NCI-H146 treated with DMSO at 0.1 percent for 48 hours (cell line): ENCODE measurements at regions not wholly inside any gene's neighbourhood (a gene's known extent, or its start where the extent isn't known, plus 50 kb on each side); places are given as distances from the start of the nearest gene placed in this dataset.

Source experiments
- DNase-seq: peaks from one replicate; lab custom pipeline; 2025; ENCODE audit not compliant: unreplicated experiment; lab: John Stamatoyannopoulos, UW

- DNase-seq: no peak
Observed at GRCh38 chr16:48903039-48903438, 293.1 kb upstream of the N4BP1 start.

GRCh38 chr16:48901712-48902374 lies 291.9 kb upstream of the N4BP1 start:
- DNase-seq: no peak

GRCh38 chr16:48899500-48899899 lies 289.5 kb upstream of the N4BP1 start:
- DNase-seq: no peak

DNA sequence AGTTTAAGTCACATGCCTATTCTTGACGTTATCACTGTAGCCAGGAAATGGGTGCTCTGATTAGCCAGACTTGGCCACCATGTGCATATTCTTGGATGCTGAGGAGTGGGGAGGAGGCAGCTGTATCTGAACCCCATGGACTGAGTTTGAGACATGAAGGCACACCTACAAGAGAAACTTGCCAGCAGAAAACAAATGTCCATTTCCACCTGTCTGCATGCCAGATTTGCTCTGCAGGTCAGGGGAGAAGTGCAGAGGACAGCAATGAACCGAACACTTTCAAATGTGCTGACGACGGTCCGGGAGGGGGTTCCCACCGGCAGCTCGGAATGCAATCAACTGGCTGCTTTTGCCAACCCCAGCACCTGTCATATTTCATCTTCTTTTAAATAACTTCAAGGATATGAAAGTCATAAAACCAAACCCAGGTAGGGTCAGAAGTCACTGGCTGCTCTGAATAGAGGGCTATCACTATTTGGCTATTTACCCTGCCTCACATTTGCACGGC lies 287.8 kb upstream of the N4BP1 start:
- DNase-seq: no peak

- DNase-seq: no peak
Observed at GRCh38 chr16:48895142-48895541, 285.2 kb upstream of the N4BP1 start.

DNA sequence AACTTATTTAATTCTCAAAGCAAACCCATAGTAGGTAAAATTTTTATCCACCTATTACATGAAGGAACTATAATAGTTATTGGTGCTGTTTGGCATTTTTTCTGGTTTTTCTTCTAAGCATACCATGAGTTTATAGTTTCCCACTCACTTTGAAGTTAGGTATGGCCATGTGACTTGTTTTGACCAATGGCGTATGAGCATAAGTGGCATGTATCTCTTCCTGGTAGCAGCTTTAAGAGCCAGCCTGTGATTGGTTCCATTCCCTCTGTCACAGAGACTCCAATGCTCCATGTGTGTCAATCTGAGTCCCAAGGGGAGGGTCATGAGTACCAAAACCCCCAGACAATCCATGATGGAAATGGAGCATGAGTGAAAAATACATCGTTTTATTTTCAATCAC lies 282.9 kb upstream of the N4BP1 start:
- DNase-seq: no peak

DNA sequence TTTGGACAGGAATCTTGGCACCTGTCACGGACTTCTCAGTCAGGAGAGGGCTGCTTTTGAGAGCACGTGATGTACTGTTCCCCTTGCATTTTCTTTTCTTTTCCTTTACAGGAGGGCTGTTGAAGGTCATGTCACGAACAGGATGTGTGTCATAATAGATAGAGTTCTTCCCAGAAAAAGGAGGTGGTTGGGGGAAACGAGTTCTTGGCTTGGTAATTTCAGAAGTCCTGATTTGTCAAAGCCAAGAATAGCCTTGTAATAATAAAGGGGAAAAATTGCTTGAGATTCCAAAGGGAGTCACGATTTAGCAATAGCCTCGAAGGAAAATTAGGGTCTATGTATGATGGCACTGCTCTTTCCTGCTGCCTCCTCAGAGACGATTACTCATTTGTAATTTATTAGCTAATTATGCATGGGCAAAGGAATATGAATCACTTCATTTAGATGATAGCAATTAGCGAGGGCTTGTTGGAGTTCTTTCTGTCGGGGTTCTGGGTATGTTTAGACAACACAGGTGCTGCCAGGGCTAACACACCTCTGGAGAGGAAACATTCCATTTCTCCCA lies 277.7 kb upstream of the N4BP1 start:
- DNase-seq: no peak

DNA sequence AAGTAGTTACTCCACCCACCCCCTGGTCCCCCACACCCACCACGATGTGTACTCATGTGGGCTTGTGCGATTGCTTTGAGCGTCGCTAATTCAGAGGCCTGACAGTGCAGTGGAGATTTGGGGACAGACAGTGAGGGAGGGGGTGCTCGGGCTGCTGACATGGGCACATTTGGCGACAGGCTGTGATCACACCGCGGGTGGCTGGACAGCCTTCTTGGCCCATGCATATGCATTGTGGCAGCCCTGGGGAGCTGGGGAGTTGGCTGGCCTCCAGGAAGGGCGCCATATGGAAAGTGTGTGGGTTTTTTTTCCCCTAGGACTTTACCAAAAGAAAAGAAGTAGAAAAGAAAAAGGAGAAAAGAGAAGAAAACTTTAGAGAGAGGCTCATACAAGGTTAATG lies 275.5 kb upstream of the N4BP1 start:
- DNase-seq: no peak

GRCh38 chr16:48881272-48881671 lies 271.3 kb upstream of the N4BP1 start:
- no peak for DNase-seq

DNA sequence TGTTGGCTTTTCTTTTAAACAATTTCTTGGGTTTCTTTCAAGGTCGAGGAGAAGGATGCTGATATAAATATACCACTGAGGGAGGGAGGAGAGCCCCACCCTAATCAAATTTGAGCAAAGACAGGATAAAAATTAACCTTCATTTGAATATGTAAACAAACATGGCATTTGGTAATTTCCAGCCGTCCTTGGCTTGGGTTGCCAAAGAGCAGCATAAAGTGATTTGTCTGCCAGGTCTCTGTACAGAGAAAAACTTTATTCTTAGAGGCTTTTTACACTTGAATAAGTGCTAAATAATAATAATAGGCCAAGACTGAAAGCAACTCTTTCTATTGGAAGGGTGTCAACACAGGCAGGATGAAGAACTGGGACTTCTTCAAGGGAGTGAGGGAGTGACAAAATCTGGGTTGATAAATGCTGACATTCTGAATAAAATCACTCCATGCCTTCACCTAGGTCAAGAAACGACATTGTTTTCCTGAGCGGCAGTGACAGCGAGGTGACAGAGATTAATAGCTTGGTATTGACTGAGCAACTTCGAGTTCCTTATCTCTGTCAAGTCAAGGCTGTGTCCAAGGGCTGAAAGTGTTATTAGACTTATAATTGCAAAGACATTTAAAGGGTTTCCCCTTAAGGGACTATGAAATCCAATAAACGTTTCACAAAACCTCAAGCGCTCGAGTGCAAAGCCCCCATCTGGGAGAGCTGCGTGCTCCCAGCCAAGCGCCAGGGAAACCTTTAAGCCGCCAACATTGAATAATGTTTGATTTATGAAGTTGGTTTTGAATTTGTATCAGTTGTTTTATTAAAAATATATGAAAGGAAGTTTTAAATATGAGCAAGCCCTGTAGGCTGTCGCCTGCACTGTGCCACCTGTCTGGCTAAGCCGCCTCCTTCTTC lies 269.5 kb upstream of the N4BP1 start:
- DNase-seq: no peak

- no peak for DNase-seq
Observed at GRCh38 chr16:48877946-48878345, 268.0 kb upstream of the N4BP1 start.

- DNase-seq: no peak
Observed at GRCh38 chr16:48870141-48870540, 260.2 kb upstream of the N4BP1 start.

DNA sequence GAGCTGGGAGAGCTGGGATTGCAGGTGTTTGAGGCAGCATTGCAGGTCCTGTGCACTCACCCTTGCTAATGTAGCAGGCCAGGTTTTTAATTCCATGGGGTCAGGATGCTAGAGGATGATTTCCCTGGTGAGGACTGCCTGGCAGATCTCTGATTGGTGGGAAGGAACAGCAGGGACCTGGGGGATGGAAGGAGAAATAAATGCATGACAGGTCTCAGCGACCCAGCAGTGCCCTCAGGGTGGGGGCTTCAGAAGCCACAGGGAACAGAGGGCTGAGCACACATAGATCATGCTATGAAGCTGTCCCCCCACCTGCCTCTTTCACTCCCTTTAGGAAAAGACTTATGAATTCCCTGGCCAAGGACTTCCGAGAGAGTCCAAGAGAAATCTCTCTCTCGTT lies 255.5 kb upstream of the N4BP1 start:
- DNase-seq: no peak

DNA sequence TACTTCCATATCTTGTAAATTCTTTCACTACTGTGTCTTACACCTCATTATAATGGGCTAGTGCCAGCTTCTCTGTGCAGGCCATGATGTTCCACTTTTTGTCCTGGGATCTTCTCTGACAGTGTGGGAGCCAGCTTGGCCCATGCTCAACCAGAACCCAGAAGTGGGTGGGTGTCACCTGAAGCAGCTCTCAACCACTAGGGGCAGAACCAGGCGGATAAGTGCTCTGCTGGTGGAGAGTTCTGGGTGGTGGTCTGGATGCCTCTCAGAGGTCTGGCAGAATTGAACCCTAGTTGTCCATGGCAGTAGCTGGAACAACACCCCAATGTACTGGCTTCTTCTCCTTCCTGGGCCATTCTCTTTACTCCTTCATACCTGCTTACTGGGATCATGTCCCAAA lies 254.1 kb upstream of the N4BP1 start:
- no peak for DNase-seq

DNA sequence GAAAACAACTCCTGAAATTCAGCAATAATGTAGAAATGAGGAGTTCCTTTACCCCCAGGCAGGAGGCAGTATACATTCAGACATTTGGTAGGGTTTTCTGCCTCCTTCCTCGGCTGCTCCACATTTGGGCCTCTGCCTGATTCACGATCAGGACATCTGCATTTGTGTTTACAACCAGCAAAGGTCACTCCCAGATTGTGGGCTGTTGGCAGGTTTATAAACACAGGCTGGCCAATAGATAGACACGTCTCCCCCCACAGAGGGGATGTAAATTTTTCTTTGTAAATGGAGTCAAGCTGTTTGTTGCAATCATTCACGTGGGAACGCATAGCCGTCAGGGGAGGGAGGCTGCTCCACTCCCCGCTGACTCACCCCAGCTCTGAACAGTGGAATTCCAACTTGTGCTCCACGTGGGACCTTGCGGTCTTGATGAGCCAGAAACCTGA lies 252.1 kb upstream of the N4BP1 start:
- no peak for DNase-seq

- no peak for DNase-seq
Observed at GRCh38 chr16:48860341-48860740, 250.4 kb upstream of the N4BP1 start.

DNA sequence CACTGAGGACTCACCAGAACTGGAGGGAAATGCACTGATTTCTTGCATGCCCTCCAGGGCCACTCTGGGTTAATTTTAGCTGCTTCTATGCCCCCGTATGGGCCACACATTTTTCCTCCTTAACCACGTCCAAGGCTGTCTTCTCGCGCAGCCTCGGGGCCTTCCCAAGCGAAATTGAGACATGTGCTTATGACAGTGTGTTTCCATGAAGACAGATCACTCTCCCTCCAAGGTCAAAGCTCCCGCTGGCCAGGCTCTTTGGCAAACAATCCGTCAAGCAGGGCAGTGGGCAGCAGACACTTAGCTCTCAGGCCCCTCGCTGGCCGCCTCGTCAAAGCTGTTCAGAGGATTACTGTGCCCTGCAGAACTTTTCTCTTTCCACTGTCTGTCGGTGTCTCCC lies 243.0 kb upstream of the N4BP1 start:
- no peak for DNase-seq

DNA sequence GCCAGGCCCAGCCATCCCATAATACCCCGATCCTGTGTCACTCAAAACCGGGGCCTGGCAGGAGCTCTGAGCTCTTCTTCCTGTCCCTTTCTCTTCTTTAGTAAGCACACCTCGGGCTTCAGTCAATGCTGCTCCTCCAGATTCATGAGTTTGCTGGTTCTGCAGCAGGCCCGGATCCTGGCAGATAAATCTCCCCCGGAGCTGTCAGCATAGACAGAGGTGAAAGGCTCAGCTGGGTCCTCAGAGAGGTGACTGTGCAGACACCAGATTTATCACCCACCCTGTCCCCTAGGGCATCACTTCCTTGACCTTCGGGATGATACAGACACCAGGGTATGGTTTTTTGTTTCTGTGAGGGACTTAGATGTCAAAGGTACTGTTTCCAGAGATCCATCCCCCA lies 242.5 kb upstream of the N4BP1 start:
- no peak for DNase-seq

- no peak for DNase-seq
Observed at GRCh38 chr16:48850097-48850770, 240.3 kb upstream of the N4BP1 start.

DNA sequence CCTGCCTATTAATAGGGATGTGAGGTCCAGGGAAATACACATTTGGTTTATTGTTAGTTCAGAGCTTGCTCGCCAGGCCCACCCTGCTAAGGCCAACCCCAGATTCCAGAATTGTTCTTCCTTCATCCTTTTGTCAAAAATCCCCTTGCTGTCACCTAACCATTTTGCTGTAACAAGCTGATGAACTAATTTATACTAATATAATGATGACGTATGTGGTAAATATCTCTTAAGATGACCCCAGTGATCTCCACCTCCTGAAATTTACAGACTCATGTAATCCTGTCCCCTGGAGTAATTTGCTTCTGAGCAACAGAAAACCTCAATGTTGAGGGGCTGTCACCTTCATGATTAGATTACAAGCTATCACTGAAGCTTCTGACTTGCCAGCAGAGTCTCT lies 236.3 kb upstream of the N4BP1 start:
- DNase-seq: no peak

DNA sequence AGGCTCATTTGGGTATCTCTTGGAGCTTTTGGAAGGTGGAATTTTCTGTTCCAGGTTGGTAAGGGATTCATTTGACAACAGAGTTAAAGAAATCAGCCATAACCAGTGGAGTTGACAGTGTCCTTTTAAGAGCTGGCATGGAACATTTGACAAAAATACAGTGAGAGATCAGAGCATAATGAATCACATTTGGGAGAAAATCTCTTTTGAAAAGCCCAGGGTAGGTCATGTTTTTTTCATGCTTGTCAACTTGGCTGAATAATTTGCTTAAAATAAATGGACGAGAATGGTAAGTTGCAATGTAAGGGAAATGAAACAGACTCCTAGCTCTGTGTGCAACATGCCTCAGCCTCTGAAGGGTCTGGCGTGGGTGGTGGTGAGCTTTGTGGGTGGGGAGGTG lies 235.3 kb upstream of the N4BP1 start:
- no peak for DNase-seq
